Mesenchymal stem cell (in vitro differentiated cells and primary cell): ENCODE measurements at regions not wholly inside any gene's neighbourhood (a gene's known extent, or its start where the extent isn't known, plus 50 kb on each side); places are given as distances from the start of the nearest gene placed in this dataset.
A peak's percentile ranks its signal among the peaks of the same experiment; 100 is the strongest.

ENCODE experiments used
- DNase-seq: peaks from one replicate; pipeline ENCODE4 v3.0.0-alpha.2; 2013
- H2AFZ ChIP-seq: one replicate; pipeline ENCODE4 v1.6.1; 2013; ENCODE audit warnings: low read depth, mild to moderate bottlenecking, control low read depth, inconsistent platforms, low read length, moderate library complexity
- H2AK5ac ChIP-seq: 2 replicates; pipeline ENCODE4 v1.6.1; 2013; ENCODE audit warnings: low read length, moderate library complexity, mild to moderate bottlenecking, inconsistent platforms; ENCODE audit not compliant: severe bottlenecking
- H2BK120ac ChIP-seq: one replicate; pipeline ENCODE4 v1.6.1; 2013; ENCODE audit warnings: low read depth, mild to moderate bottlenecking, inconsistent platforms, low read length, moderate library complexity
- H2BK12ac ChIP-seq, 2 experiments: one replicate each; pipeline ENCODE4 v1.6.1; 2013; ENCODE audit warnings: inconsistent platforms in 2 of 2, low read length in 2 of 2, mild to moderate bottlenecking in 2 of 2, moderate library complexity in 2 of 2, control low read depth in 1 of 2
- H2BK15ac ChIP-seq: one replicate; pipeline ENCODE4 v1.6.1; 2013; ENCODE audit warnings: mild to moderate bottlenecking, low read depth, inconsistent platforms; ENCODE audit not compliant: poor library complexity, severe bottlenecking
- H2BK5ac ChIP-seq: 2 replicates; pipeline ENCODE4 v1.6.1; 2013; ENCODE audit warnings: low read depth, mild to moderate bottlenecking, low read length, control low read depth, inconsistent platforms; ENCODE audit not compliant: poor library complexity, severe bottlenecking
- H3K14ac ChIP-seq, 2 experiments: one replicate each; pipeline ENCODE4 v1.6.1; 2013; ENCODE audit warnings: inconsistent platforms in 2 of 2, low read length in 2 of 2, control low read depth in 1 of 2, mild to moderate bottlenecking in 1 of 2, moderate library complexity in 1 of 2
- H3K18ac ChIP-seq, 2 experiments: one replicate each; pipeline ENCODE4 v1.6.1; 2013; ENCODE audit warnings: inconsistent platforms in 2 of 2, low read length in 2 of 2, control low read depth in 1 of 2, low read depth in 1 of 2, mild to moderate bottlenecking in 1 of 2
- H3K23ac ChIP-seq, 2 experiments: one replicate each; pipeline ENCODE4 v1.6.1; 2013; ENCODE audit warnings: inconsistent platforms in 2 of 2, low read length in 2 of 2, mild to moderate bottlenecking in 2 of 2, moderate library complexity in 2 of 2, control low read depth in 1 of 2
- H3K27ac ChIP-seq: 2 replicates; pipeline ENCODE4 v1.5.1; 2013; ENCODE audit warnings: mild to moderate bottlenecking, moderate library complexity, low read length, control low read depth, inconsistent platforms; ENCODE audit not compliant: poor library complexity, severe bottlenecking
- H3K27me3 ChIP-seq, 2 experiments: 2 replicates each; pipeline versions ENCODE4 v1.6.1 to v1.7.0; 2013; ENCODE audit warnings: low read length in 2 of 2, mild to moderate bottlenecking in 2 of 2, moderate library complexity in 2 of 2, control low read depth in 1 of 2, inconsistent platforms in 1 of 2; ENCODE audit not compliant: control insufficient read depth in 1 of 2, insufficient read depth in 1 of 2
- H3K36me3 ChIP-seq, 2 experiments: 2 replicates each; pipeline versions ENCODE4 v1.6.1 to v1.7.0; 2013; ENCODE audit warnings: low read length in 2 of 2, control low read depth in 1 of 2, inconsistent platforms in 1 of 2, low read depth in 1 of 2, mild to moderate bottlenecking in 1 of 2; ENCODE audit not compliant: insufficient read depth in 2 of 2, control insufficient read depth in 1 of 2
- H3K4ac ChIP-seq, 2 experiments: one replicate each; pipeline ENCODE4 v1.6.1; 2013; ENCODE audit warnings: inconsistent platforms in 2 of 2, low read length in 2 of 2, mild to moderate bottlenecking in 2 of 2, moderate library complexity in 2 of 2, control low read depth in 1 of 2, low read depth in 1 of 2
- H3K4me1 ChIP-seq: 2 replicates; pipeline ENCODE4 v1.6.1; 2013; ENCODE audit warnings: low read depth, low read length, control low read depth; ENCODE audit not compliant: control insufficient read depth, insufficient read depth
- H3K4me2 ChIP-seq: 2 replicates; pipeline ENCODE4 v1.6.1; 2013; ENCODE audit warnings: low read length, mild to moderate bottlenecking, inconsistent platforms; ENCODE audit not compliant: poor library complexity, severe bottlenecking
- H3K4me3 ChIP-seq, 2 experiments: 2 replicates each; pipeline versions ENCODE4 v1.5.1 to v1.7.0; 2013; ENCODE audit warnings: low read length in 2 of 2, mild to moderate bottlenecking in 2 of 2, control low read depth in 1 of 2, low read depth in 1 of 2; ENCODE audit not compliant: insufficient read depth in 1 of 2
- H3K79me1 ChIP-seq: replicated peaks from 2 replicates; pipeline ENCODE4 v1.6.1; 2013; ENCODE audit warnings: mild to moderate bottlenecking, control low read depth, low read length, inconsistent platforms; ENCODE audit not compliant: poor library complexity, severe bottlenecking
- H3K9ac ChIP-seq: 2 replicates; pipeline ENCODE4 v1.7.0; 2013; ENCODE audit warnings: mild to moderate bottlenecking, low read length, moderate library complexity
- H3K9me3 ChIP-seq: 2 replicates; pipeline ENCODE4 v1.7.0; 2013; ENCODE audit warnings: mild to moderate bottlenecking, low read length; ENCODE audit not compliant: control insufficient read depth
- H4K8ac ChIP-seq: one replicate; pipeline ENCODE4 v1.6.1; 2013; ENCODE audit warnings: inconsistent platforms, mild to moderate bottlenecking, low read length, moderate library complexity
- H4K91ac ChIP-seq: one replicate; pipeline ENCODE4 v1.6.1; 2013; ENCODE audit warnings: mild to moderate bottlenecking, low read length, inconsistent platforms
- WGBS: methylation state at CpG from one replicate; pipeline ENCODE4 v1.1.7; 2013; ENCODE audit warnings: mixed read lengths; 5-methylcytosine and 5-hydroxymethylcytosine counted together

GRCh38 chr11:11171285-11171684 is 181.8 kb downstream of the CSNK2A3 start:
- no peak overlapping the region for H3K4me2 ChIP-seq
- H3K79me1 ChIP-seq: no peaks in the 10 kb centered on the region
- no peak overlapping the region for H4K8ac ChIP-seq
- H3K18ac ChIP-seq: no peak overlapping the region
- H3K9ac ChIP-seq: no peak overlapping the region
- no peak overlapping the region for H3K4me3 ChIP-seq
- H2BK120ac ChIP-seq: no peak overlapping the region
- no peak overlapping the region for H2BK15ac ChIP-seq
- H3K36me3 ChIP-seq: no peaks in the 10 kb centered on the region
- no peak overlapping the region for H2BK12ac ChIP-seq
- H2BK5ac ChIP-seq: no peak overlapping the region
- no peak overlapping the region for H3K27ac ChIP-seq
- no peaks in the 10 kb centered on the region for H3K4me1 ChIP-seq
- no peaks in the 10 kb centered on the region for H3K9me3 ChIP-seq
- H3K4ac ChIP-seq: no peak overlapping the region
- H4K91ac ChIP-seq: no peak overlapping the region
- WGBS: 14% methylated on average over 3 of the region's 3 CpGs
- no peak overlapping the region for H2AK5ac ChIP-seq
- H3K27me3 ChIP-seq: peaks cover 12 to 34% of the 10 kb centered on the region in 2 experiments
- H3K14ac ChIP-seq: no peak overlapping the region
- DNase-seq: peak; percentile 67
- no peak overlapping the region for H2AFZ ChIP-seq
- H3K23ac ChIP-seq: no peak overlapping the region

- WGBS: 84% methylated on average over 1 of the region's 2 CpGs
- H3K9ac ChIP-seq: no peak overlapping the region
- no peak overlapping the region for H2BK15ac ChIP-seq
- H3K27me3 ChIP-seq: peaks cover 9 to 34% of the 10 kb centered on the region in 2 experiments
- H2AFZ ChIP-seq: no peak overlapping the region
- H2BK12ac ChIP-seq: no peak overlapping the region
- no peak overlapping the region for H3K4ac ChIP-seq
- H4K8ac ChIP-seq: no peak overlapping the region
- H3K79me1 ChIP-seq: no peaks in the 10 kb centered on the region
- no peak overlapping the region for H2BK120ac ChIP-seq
- H2AK5ac ChIP-seq: no peak overlapping the region
- H4K91ac ChIP-seq: no peak overlapping the region
- no peaks in the 10 kb centered on the region for H3K36me3 ChIP-seq
- H3K14ac ChIP-seq: no peak overlapping the region
- no peaks in the 10 kb centered on the region for H3K9me3 ChIP-seq
- no peak overlapping the region for H3K4me2 ChIP-seq
- no peak overlapping the region for H3K27ac ChIP-seq
- DNase-seq: no peak
- H3K23ac ChIP-seq: no peak overlapping the region
- no peak overlapping the region for H3K18ac ChIP-seq
- no peaks in the 10 kb centered on the region for H3K4me1 ChIP-seq
- no peak overlapping the region for H3K4me3 ChIP-seq
- no peak overlapping the region for H2BK5ac ChIP-seq
Measured at GRCh38 chr11:11170352-11171084, 182.5 kb downstream of the CSNK2A3 start.

- H3K4me3 ChIP-seq: no peak overlapping the region
- 95% methylated on average over 3 of the region's 4 CpGs for WGBS
- no peak overlapping the region for H2BK15ac ChIP-seq
- DNase-seq: no peak
- H3K36me3 ChIP-seq: no peaks in the 10 kb centered on the region
- H3K18ac ChIP-seq: no peak overlapping the region
- H2BK120ac ChIP-seq: no peak overlapping the region
- no peaks in the 10 kb centered on the region for H3K79me1 ChIP-seq
- no peak overlapping the region for H2AK5ac ChIP-seq
- H3K4ac ChIP-seq: no peak overlapping the region
- H3K9me3 ChIP-seq: no peaks in the 10 kb centered on the region
- no peak overlapping the region for H3K4me2 ChIP-seq
- no peak overlapping the region for H4K91ac ChIP-seq
- H3K14ac ChIP-seq: no peak overlapping the region
- H2AFZ ChIP-seq: no peak overlapping the region
- H3K27me3 ChIP-seq: peaks cover 9 to 38% of the 10 kb centered on the region in 2 experiments
- H2BK12ac ChIP-seq: no peak overlapping the region
- H3K27ac ChIP-seq: no peak overlapping the region
- H3K4me1 ChIP-seq: no peaks in the 10 kb centered on the region
- no peak overlapping the region for H2BK5ac ChIP-seq
- H4K8ac ChIP-seq: no peak overlapping the region
- H3K23ac ChIP-seq: no peak overlapping the region
- no peak overlapping the region for H3K9ac ChIP-seq
Measured at GRCh38 chr11:11169715-11170351, 183.2 kb downstream of the CSNK2A3 start.

GRCh38 chr11:11167806-11168205 is 185.2 kb downstream of the CSNK2A3 start:
- Histone ChIP-seq H2BK120ac (no peak overlapping the region), H3K79me1 (no peaks in the 10 kb centered on the region)

More at GRCh38 chr11:11167806-11168205, 185.2 kb downstream of the CSNK2A3 start:
- Histone ChIP-seq H3K36me3 (no peaks in the 10 kb centered on the region), H3K4me1 (no peaks in the 10 kb centered on the region), H3K27ac (no peak overlapping the region), H2AFZ (no peak overlapping the region), H2BK5ac (no peak overlapping the region), H3K4me3 (no peak overlapping the region), H3K14ac (no peak overlapping the region), H3K18ac (no peak overlapping the region), H2BK15ac (no peak overlapping the region), H2BK12ac (peak overlapping the region in 1 of 2 experiments; percentile 31), H3K9me3 (no peaks in the 10 kb centered on the region), H4K91ac (peak overlapping the region; percentile 32), H3K27me3 (peaks cover 13 to 40% of the 10 kb centered on the region in 2 experiments), H3K23ac (no peak overlapping the region), H4K8ac (no peak overlapping the region), H3K9ac (no peak overlapping the region), H3K4ac (no peak overlapping the region), H3K4me2 (no peak overlapping the region), H2AK5ac (no peak overlapping the region)
- no peak for DNase-seq
- WGBS: 69% methylated on average over 3 of the region's 3 CpGs
